C1 segment of cervical spinal cord (tissue), 14 donors: ENCODE measurements at regions not wholly inside any gene's neighbourhood (a gene's known extent, or its start where the extent isn't known, plus 50 kb on each side); places are given as distances from the start of the nearest gene placed in this dataset.
"Not testable (repeated sequence)": the region's sequence is repeated elsewhere in the genome, so short reads cannot be mapped to it uniquely, and the experiment has no call there.

Experiments used
- DNase-seq, 14 donors: peaks; one replicate each; lab custom pipeline; 2025; lab: John Stamatoyannopoulos, UW

DNA sequence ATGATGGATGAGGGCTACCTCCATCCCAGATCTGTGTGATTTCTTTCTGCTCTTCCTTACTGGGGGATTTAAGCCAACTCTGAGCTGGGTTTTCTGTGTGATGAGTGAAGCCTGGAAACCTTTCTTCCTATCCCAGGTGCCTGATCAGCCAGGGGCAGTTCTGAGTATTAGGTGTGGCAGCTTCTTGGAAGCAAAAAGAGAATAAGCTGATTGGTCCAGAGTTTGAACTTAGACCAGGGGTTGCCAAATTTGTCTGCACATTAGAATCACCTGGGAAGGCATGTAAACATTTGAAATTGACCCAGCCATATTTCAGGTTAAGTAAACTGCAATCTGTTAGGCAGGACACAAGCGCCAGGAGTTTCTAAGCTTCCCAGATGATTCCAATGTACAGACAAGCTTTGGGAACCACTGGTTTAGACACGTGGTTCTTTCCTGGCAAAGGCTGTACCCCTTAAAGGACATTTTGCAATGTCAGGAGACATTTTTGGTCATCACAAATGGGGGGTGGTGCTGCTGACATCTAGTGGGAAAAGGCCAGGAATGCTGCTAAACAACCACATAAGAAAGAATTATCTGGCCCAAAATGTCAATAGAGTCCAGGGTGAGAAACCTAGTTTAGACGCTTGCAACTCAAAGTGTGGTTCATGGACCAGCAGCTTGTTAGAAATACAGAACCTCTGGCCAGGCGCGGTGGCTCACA, 160.5 kb upstream of the GHITM start:
- no peak for DNase-seq

- no peak for DNase-seq
Observed at GRCh38 chr10:83982812-83983211, 156.5 kb upstream of the GHITM start.

GRCh38 chr10:83983578-83984255, 155.6 kb upstream of the GHITM start:
- DNase-seq: no peak

DNA sequence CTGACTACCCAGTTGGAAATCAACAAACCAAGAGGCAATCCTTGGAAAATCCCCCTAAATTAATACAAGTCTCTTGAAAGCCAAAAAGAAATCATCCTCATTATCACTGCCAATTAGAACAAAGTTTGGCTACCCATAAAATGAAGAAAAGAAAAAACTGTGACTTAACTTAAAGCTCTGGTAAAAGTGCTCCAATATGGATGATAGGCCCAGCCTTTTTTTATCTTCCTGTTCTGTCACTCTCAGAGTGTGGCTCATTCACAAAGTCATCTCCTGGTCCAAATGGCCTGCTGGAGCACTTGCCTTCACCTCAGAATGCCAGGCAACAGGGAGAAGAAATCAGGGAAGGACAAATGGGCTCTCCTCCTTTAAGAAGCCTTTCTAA, 155.1 kb upstream of the GHITM start:
- no peak for DNase-seq

- DNase-seq: no peak
Observed at GRCh38 chr10:83986800-83987199, 152.5 kb upstream of the GHITM start.

GRCh38 chr10:83987216-83987615, 152.1 kb upstream of the GHITM start:
- no peak for DNase-seq

- DNase-seq: no peak
Observed at GRCh38 chr10:83988435-83988834, 150.9 kb upstream of the GHITM start.

GRCh38 chr10:83990126-83990525, 149.2 kb upstream of the GHITM start:
- DNase-seq: peak in 8 of 14 donors; percentile 5 to 41 (median 18)

DNA sequence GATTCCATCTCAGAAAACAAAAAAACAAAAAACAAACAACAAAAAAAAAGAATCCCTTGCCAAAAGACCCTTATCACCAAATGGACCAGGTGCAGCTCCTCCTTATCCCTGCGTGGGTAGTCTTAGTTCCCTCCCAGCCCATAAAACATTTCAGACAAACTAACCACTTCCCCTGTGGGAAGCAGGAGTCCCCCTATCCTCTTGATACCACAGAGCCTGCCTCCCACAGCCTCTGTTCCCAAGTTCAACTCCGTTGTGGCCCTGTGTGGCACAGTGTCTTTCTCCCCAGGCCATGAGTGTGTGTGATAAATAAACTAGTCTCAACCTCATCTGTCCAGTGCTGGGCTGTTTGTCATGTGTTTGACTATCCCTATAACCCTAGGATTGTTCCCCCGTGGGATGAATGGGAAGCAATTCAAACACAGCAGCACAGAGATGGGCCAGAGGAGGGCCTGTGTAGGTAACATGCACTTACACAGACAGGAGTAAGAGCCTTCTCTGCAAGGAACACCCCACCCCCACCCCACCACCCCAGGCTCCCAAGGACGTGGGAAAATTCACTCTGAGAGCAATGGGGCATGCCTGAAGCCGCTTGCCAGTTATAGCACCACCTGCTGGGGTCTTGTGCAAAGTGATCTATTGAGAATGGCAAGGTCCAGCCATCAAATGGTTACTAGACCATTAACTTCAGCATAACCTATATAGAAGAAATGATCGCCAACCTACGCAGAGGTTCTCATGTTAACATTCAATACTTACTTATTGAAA, 147.1 kb upstream of the GHITM start:
- no peak for DNase-seq

DNA sequence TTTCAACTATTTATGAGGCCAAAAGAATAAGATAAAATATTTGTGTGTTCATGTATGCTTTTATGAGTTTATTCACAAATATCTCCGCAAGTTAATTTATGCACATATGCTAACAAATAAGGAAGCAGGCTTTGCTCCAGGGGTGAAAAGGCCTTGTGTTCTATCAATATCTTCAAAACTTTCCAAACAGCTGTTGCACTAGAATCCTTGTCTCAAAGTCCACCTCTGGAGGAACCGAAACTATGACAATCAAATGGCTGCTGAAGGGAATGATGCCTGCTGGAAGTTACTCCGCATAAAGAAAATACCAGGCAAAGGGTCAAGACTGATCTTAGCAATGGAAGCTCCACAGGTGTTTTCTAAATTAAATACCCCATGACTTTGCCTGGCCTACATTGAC, 145.0 kb upstream of the GHITM start:
- no peak for DNase-seq

- DNase-seq: no peak
Observed at GRCh38 chr10:83995738-83996331, 143.5 kb upstream of the GHITM start.

DNA sequence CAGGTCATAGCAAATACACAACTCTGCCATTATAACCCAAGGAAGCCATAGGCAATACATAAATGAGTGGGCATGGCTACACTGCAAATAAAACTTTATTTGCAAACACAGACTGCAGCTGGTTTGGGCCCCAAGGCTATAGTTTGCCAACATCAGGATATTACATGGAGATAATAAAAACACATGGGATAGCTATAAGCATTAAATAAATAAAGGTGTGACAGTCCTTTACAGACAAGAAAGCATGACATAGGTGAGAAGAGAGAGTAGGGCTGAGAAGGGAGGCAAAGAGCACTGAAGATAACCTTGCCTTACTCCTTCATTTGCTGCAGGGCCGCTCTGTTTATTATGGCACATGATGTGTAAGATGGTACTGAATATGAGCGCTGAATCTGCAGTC, 135.1 kb upstream of the GHITM start:
- no peak for DNase-seq

DNA sequence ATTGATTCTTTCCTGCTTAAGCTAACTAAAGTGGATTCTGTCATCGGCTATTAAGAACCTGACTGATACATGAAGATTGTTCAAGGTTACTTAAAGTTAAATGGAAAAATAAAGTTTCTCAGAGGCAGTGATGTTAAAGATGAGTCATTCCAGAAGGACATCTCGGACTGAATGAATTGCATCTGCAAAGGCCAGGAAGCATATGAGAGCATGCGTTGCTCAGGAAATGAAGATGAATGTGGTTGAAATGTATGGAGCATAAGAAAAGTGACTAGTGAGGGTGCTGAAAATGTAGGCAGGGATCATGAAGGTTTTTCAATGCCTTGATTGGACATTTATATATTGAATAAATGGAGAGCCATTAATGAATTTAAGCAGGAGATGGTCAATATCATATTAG, 133.9 kb upstream of the GHITM start:
- DNase-seq: no peak

DNA sequence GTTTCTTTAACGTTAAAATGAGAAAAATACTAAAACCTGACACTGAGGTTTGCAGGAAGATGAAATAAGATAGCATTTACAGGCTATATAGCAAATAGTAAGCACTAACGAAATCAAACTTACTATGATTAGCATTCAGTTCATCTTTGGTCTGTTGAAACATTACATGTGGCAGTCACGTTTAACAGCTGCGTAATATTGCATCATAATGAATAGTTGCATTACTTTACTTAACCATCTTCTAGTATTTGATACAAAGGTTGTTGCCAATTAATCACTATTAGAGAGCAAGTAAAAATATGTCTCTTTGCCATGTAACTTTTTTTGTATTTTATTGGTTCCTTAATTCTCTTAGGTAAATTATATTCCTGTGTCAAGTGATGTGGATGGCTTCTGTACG, 131.8 kb upstream of the GHITM start:
- no peak for DNase-seq

GRCh38 chr10:84008878-84009277, 130.4 kb upstream of the GHITM start:
- DNase-seq: peak in 1 of 14 donors; percentile 0

GRCh38 chr10:84012431-84012830, 126.9 kb upstream of the GHITM start:
- DNase-seq: no peak

DNA sequence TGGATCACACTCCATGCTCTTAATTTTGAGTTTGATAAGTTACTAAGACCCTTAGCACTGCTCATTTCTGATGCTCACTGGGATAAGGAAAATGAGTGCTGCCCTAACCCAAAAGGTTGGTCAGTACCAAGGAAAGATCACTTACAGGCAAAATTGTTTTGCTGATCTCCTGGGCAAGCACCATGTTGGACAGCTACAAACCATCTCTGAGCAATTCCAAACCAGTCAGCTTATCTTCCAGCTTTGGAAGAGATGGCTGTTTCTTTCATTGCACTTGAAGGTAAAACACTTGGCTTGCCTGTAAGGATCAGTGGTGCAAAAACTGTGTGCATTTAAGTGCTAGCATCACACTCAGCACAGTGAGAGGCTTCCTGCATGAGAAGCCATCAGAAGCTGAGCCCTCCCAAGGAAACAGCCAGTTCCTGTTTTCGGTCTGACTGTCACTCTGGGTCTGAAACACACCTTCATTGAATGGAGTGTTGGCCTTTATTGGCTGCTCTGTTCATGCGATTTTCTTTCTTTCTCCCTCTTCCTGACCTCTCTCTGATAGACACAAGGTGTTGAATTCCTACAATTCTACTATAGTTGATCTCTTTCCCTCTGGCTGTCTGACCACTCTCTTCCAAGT, 126.4 kb upstream of the GHITM start:
- no peak for DNase-seq

DNA sequence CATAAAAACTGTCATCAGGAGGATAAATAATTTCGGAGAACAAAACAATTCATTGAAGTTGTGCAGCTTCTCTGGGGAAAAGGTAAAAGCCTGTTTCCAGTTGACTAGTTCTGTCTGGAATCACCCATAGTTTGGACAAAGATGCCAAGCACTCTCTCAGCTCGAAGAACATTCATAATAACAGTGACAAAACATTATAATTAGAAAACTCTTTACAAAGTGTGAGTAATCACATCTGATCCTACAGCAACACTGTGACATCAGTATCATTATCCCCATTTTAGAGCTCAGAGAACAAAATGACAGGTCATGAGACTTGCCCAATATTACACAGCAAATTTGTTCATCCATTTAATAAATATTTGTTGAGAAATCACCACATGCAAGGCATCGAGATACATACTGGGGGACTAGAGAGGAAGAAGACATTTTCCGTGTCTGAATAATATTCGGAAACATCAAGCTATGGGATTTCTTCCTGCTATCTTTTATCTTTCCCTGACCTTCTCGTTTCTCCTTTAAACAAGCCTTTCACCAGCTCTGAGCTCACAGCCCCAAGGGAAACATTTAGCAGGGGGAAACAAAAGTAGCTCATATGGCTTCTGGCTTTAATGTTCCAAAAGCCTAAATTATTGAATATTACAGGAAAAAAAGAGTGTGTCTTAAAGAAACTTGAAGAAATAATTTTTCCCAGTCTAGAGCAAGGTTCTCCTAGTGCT, 123.3 kb upstream of the GHITM start:
- DNase-seq: no peak

DNA sequence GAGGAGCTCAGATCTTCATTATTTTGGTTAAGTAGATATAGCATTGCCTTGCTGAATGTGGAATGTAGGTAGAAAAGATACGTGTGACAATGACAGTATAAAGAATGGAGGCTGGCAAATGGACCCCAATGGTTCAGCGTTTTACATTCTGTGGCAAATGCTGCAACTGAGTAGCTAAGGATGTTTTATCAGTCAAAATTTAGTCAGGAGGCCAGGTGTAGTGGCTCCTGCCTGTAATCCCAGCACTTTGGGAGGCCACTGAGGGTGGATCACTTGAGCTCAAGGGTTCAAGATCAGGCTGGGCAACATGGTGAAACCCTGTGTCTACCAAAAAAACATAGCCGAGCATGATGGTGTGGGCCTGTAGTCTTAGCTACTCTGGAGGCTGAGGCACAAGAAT, 120.5 kb upstream of the GHITM start:
- no peak for DNase-seq

DNA sequence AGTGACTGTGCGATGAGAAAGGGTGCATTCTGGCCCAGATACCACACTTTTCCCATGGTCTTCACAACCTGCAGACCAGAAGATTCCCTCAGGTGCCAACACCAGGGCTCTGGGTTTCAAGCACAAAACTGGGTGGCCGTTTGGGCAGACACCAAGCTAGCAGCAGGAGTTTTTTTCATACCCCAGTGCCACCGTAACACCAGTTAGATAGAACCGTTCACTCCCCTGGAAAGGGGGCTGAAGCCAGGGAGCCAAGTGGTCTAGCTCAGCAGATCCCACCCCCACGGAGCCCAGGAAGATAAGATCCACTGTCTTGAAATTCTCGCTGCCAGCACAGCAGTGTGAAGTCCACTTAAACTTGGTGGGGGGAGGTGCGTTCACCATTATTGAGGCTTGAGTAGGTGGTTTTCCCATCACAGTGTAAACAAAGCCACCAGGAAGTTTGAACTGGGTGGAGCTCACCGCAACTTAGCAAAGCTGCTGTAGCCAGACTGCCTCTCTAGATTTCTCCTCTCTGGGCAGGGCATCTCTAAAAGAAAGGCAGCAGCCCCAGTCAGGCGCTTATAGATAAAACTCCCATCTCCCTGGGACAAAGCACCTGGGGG, 119.4 kb upstream of the GHITM start:
- DNase-seq: not testable (repeated sequence)

DNA sequence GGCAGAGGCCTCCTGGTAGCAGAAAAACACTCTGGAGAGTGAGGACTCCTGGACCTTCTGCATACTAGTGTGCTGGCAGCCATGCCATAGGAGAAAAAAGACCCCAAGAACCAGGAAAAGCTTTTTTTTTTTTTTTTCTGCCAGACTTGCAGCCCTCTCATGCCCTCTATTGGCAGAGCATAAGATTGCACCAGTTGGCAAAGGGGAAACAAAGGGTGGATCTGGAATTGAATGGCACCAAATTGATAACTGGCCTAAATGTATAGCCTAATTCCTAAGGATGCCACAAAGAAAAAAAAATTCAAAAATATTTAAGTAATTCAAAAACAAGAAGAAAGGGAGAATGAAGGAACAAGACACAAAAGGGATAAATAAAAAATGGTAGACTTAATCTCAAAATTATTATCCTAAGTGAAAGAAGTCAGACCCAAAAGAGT, 112.5 kb upstream of the GHITM start:
- DNase-seq: no peak
